Thymus (tissue), 11 donors: ENCODE measurements at regions not wholly inside any gene's neighbourhood (a gene's known extent, or its start where the extent isn't known, plus 50 kb on each side); places are given as distances from the start of the nearest gene placed in this dataset.
"Not testable (repeated sequence)": the region's sequence is repeated elsewhere in the genome, so short reads cannot be mapped to it uniquely, and the experiment has no call there.

Experiments
- DNase-seq, 9 donors: peaks; one replicate each; pipeline ENCODE4 v3.0.0-alpha.2; 2013; ENCODE audit warnings: low spot score in 9 of 9, low read depth in 6 of 9, missing footprints in 1 of 9
- H3K27ac ChIP-seq, 2 donors: one replicate each; pipeline ENCODE4 v1.5.1; 2013; ENCODE audit warnings: control low read depth in 1 of 2, low read depth in 1 of 2, low read length in 1 of 2, mild to moderate bottlenecking in 1 of 2, moderate library complexity in 1 of 2
- H3K27me3 ChIP-seq, 2 donors: one replicate each; pipeline ENCODE4 v1.5.1; 2013; ENCODE audit warnings: low read length in 1 of 2; ENCODE audit not compliant: control insufficient read depth in 2 of 2, insufficient read depth in 1 of 2
- H3K36me3 ChIP-seq, 2 donors: one replicate each; pipeline ENCODE4 v1.5.1; 2013; ENCODE audit warnings: low read length in 1 of 2, mild to moderate bottlenecking in 1 of 2, moderate library complexity in 1 of 2; ENCODE audit not compliant: control insufficient read depth in 2 of 2, insufficient read depth in 2 of 2
- H3K4me1 ChIP-seq, 2 donors: one replicate each; pipeline ENCODE4 v1.5.1; 2013; ENCODE audit warnings: low read length in 2 of 2; ENCODE audit not compliant: control insufficient read depth in 2 of 2, insufficient read depth in 2 of 2
- H3K4me3 ChIP-seq, 2 donors: one replicate each; pipeline ENCODE4 v1.5.1; 2013; ENCODE audit warnings: low read length in 2 of 2, control low read depth in 1 of 2, mild to moderate bottlenecking in 1 of 2
- H3K9me3 ChIP-seq, 2 donors: one replicate each; pipeline ENCODE4 v1.5.1; 2013; ENCODE audit warnings: low read length in 1 of 2, mild to moderate bottlenecking in 1 of 2; ENCODE audit not compliant: control insufficient read depth in 2 of 2, insufficient read depth in 1 of 2
- WGBS: extraction: QIAGEN DNeasy Blood & Tissue Kit; methylation state at CpG from one replicate; pipeline ENCODE4 v1.1.7; 2013; 5-methylcytosine and 5-hydroxymethylcytosine counted together
- donor health status: healthy.

DNA sequence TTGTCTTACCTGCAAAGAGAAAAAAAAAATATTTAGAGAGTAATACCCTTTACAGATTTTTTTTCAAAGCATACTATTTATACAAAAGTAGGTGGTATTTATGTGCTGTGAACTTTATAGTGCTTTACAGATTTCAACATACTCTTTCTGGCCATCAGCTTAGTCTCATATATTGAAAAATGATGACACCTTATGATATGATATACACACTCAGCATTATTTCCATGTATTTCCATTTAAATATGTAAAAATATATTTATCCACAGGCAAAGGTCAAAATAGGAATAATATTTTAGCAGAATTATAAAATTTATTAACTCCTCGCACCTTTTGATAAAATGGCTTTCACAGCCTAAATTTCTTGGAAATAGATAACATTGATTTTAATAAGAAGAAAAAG, 815.8 kb upstream of the EPHA5 start:
- Histone ChIP-seq H3K4me3 (no peak overlapping the region), H3K36me3 (no peaks in the 10 kb centered on the region), H3K27ac (no peak overlapping the region), H3K9me3 (no peaks in the 10 kb centered on the region), H3K27me3 (no peaks in the 10 kb centered on the region), H3K4me1 (no peaks in the 10 kb centered on the region)
- WGBS, result 95% methylated on average over 1 of the region's 1 CpG
- DNase-seq, result no peak

DNA sequence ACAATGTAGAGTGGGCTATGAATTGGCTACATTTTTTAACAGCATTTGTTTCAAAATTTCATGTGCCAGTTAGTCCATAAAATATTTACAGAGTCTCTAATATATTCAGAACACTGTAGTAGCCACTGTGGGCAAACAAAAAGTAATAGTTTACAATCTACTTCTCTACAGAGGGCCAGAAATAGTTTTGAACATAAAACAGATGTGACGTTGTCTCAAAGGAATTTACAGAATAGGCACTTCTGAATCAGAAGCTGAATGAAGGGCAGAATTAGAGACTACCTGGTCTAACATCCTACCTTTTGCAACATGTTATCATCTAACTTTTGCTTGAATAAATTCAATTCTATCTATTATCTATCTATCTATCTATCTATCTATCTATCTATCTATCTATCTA, 811.9 kb upstream of the EPHA5 start:
- no peak overlapping the region for H3K4me3 ChIP-seq
- no peak overlapping the region for H3K27ac ChIP-seq
- 96% methylated on average over 1 of the region's 1 CpG for WGBS
- no peaks in the 10 kb centered on the region for H3K9me3 ChIP-seq
- no peaks in the 10 kb centered on the region for H3K27me3 ChIP-seq
- H3K4me1 ChIP-seq, result no peaks in the 10 kb centered on the region
- DNase-seq, result no peak
- H3K36me3 ChIP-seq, result no peaks in the 10 kb centered on the region

DNA sequence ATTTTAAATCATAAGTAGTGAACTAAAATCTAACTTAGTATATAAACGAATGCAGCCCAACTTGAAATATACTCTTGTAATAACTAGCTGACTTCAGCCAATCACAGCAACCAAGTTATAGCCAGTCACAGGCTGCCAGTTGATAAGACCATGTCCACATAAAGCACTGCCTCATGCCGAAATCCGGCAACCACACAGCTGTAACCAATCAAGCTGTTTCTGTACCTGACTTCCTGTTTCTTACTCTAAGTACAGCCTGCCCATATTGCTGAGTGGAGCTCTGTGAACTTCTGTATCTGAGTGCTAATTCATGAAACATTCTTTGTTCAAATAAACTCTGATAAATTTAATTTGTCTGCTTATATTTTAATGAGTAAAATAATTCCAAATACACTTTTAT, 805.3 kb upstream of the EPHA5 start:
- Histone ChIP-seq H3K4me3 (no peak overlapping the region), H3K27me3 (no peaks in the 10 kb centered on the region), H3K27ac (no peak overlapping the region), H3K36me3 (no peaks in the 10 kb centered on the region), H3K9me3 (peaks cover 0 to 2% of the 10 kb centered on the region in 2 donors), H3K4me1 (no peaks in the 10 kb centered on the region)
- no peak for DNase-seq
- 79% methylated on average over 3 of the region's 3 CpGs for WGBS

DNA sequence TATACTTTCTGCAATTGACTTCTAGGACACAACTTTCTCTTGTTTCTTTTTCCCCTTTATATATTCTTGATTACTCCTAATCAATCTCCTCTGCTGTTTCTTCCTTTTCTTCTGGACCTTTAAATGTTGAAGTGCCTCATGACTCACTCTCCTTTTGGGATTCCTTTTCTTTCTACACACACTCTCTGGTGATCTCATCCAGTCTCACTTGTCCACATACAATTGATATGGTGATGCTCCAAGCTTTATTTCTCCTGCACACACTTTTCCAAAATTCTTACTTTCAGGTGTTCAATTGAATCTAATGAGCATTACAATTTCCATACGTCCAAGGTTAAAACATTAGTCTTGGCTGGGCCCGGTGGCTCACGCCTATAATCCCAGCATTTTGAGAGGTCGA, 794.8 kb upstream of the EPHA5 start:
- H3K9me3 ChIP-seq, result peaks cover 0 to 12% of the 10 kb centered on the region in 2 donors
- no peaks in the 10 kb centered on the region for H3K27me3 ChIP-seq
- no peak overlapping the region for H3K4me3 ChIP-seq
- no peaks in the 10 kb centered on the region for H3K36me3 ChIP-seq
- H3K27ac ChIP-seq, result no peak overlapping the region
- DNase-seq, result no peak
- H3K4me1 ChIP-seq, result no peaks in the 10 kb centered on the region
- WGBS, result 92% methylated on average over 4 of the region's 4 CpGs

DNA sequence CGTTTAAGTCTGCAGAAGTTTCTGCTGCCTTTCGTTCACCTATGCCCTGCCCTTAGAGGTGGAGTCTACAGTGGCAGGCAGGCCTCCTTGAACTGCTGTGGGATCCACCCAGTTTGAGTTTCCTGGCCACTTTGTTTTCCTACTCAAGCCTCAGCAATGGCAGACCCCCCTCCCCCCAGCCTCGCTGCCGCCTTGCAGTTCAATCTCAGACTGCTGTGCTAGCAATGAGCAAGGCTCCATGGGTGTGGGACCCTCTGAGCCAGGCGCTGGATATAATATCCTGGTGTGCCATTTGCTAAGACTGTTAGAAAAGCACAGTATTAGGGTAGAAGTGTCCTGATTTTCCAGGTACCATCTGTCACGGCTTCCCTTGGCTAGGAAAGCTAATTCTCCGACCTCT, 792.6 kb upstream of the EPHA5 start:
- not testable (repeated sequence) for DNase-seq, H3K4me3 ChIP-seq, H3K4me1 ChIP-seq, H3K27me3 ChIP-seq, H3K36me3 ChIP-seq, H3K27ac ChIP-seq
- H3K9me3 ChIP-seq, result peaks cover 0 to 12% of the 10 kb centered on the region in 2 donors
- WGBS, result 84% methylated on average over 7 of the region's 7 CpGs

DNA sequence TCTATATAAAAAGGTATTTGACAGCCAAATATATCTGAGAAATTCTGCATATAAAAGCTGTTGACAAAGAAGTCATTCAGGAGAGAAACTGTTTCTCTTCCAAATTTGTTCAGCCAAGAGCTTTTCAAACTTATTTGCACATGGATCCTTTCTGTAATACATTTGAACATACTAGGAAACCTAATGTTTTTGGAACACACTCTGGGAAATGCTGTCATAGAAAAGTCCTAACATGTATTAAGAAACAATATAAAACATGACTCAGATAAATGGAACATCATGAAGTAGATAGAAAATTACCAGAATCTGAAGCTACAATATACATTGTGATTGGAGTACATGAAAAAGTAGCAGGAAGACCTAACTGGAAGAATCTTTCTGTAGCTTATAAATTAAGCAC, 781.5 kb upstream of the EPHA5 start:
- H3K4me1 ChIP-seq, result no peaks in the 10 kb centered on the region
- no peaks in the 10 kb centered on the region for H3K27me3 ChIP-seq
- no peak overlapping the region for H3K27ac ChIP-seq
- H3K9me3 ChIP-seq, result no peaks in the 10 kb centered on the region
- no peak for DNase-seq
- no peaks in the 10 kb centered on the region for H3K36me3 ChIP-seq
- no peak overlapping the region for H3K4me3 ChIP-seq

DNA sequence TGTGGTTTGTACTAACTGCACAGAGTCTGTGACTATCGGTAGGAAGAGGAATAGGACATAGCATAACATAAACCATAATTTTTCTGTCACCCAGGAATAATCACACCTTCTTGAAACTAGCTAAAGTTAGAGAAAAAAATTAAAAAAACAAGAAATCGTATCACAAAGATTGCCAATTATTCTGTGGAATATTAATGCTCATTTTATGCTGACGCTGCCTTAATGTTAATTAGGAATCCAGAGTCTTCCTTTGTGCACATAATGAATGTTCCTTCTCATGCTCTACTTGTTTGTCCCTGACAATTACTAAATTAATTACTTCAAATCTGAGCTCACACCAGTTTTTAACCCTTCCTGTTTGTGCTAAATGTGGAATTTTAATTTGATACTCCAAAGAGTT, 772.7 kb upstream of the EPHA5 start:
- H3K4me1 ChIP-seq, result no peaks in the 10 kb centered on the region
- WGBS, result 94% methylated on average over 3 of the region's 3 CpGs
- no peaks in the 10 kb centered on the region for H3K9me3 ChIP-seq
- no peak overlapping the region for H3K4me3 ChIP-seq
- H3K27ac ChIP-seq, result no peak overlapping the region
- H3K36me3 ChIP-seq, result no peaks in the 10 kb centered on the region
- H3K27me3 ChIP-seq, result no peaks in the 10 kb centered on the region
- DNase-seq, result no peak

DNA sequence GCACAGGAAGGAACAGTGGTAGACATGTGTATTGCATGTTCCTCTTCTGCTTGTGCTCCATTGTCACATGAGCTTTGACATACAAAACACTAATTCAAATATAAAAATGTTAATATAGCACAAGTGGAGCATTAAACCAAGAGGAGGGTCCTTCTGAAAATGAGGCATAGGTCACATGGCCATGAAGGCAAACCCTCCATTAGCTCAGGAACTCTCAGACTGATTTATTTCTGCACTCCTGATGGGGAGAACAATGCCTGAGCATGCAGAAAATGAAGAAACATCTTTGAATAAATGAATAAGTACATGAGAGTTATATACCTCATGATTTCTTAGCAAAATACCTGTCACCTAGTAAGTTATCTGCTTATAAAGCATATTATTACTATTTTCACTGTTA, 769.2 kb upstream of the EPHA5 start:
- Histone ChIP-seq H3K9me3 (no peaks in the 10 kb centered on the region), H3K4me3 (no peak overlapping the region), H3K36me3 (no peaks in the 10 kb centered on the region), H3K27ac (no peak overlapping the region), H3K27me3 (no peaks in the 10 kb centered on the region), H3K4me1 (no peaks in the 10 kb centered on the region)
- DNase-seq, result no peak

DNA sequence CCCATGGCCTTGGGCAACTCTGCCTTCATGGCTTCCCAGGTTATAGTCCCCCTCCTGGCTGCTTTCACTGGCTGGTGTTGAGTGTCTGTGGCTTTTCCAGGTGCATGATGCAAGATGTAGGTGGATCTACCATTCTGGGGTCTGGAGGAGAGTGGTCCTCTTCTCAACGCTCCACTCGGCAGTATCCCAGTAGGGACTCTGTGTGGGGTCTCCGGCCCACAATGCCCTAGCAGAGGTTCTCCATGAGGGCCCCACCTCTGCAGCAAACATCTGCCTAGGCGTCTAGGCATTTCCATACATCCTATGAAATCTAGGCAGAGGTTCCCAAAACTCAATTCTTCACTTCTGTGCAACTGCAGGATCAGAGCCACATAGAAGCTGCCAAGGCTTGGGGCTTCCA, 763.4 kb upstream of the EPHA5 start:
- no peaks in the 10 kb centered on the region for H3K4me1 ChIP-seq
- H3K4me3 ChIP-seq, result no peak overlapping the region
- 84% methylated on average over 4 of the region's 4 CpGs for WGBS
- no peak overlapping the region for H3K27ac ChIP-seq
- no peaks in the 10 kb centered on the region for H3K27me3 ChIP-seq
- H3K9me3 ChIP-seq, result peaks cover 0 to 7% of the 10 kb centered on the region in 2 donors
- DNase-seq, result no peak
- no peaks in the 10 kb centered on the region for H3K36me3 ChIP-seq

DNA sequence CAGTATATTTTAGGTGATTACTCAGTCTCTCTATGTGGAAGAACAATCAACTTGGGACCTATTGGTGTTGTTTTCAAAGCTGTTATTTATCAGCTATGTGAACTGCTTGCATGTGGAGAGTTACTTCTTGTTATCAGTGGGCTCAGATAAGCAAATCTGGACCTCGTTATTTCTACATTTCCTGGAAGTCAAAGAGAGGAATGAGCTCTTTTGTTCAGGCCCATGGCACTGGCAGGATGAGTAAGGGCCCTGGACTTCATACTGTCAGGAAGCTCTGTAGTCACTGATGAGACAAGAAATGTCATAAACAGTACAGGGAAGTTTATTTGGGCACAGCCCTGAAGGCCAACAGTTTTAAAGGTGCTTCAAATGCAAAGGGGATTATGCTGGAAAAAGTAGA, 760.6 kb upstream of the EPHA5 start:
- no peak for DNase-seq
- WGBS, result 10% methylated on average over 1 of the region's 1 CpG

More for the DNA sequence above, 760.6 kb upstream of the EPHA5 start:
- Histone ChIP-seq H3K27ac (no peak overlapping the region), H3K27me3 (no peaks in the 10 kb centered on the region), H3K4me3 (no peak overlapping the region), H3K9me3 (peaks cover 0 to 7% of the 10 kb centered on the region in 2 donors), H3K36me3 (no peaks in the 10 kb centered on the region), H3K4me1 (no peaks in the 10 kb centered on the region)
